C4-2B (cell line): ENCODE measurements at regions not wholly inside any gene's neighbourhood (a gene's known extent, or its start where the extent isn't known, plus 50 kb on each side); places are given as distances from the start of the nearest gene placed in this dataset.

Source experiments
- CTCF ChIP-seq: fragments of 450-650 bp; conservative IDR thresholded peaks from 2 replicates; pipeline ENCODE4 v1.5.1; 2017; ENCODE audit warnings: mild to moderate bottlenecking
- ZFX ChIP-seq: fragments of 450-650 bp; IDR thresholded peaks from 2 replicates; pipeline ENCODE4 v1.6.1; 2017

- no peak for TF ChIP-seq CTCF
- no peak for TF ChIP-seq ZFX
These were observed 673.6 kb upstream of the NR5A2 start for GRCh38 chr1:199353906-199354305.
